ENCODE measurements at regions not wholly inside any gene's neighbourhood (a gene's known extent, or its start where the extent isn't known, plus 50 kb on each side); places are given as distances from the start of the nearest gene placed in this dataset.

DNA sequence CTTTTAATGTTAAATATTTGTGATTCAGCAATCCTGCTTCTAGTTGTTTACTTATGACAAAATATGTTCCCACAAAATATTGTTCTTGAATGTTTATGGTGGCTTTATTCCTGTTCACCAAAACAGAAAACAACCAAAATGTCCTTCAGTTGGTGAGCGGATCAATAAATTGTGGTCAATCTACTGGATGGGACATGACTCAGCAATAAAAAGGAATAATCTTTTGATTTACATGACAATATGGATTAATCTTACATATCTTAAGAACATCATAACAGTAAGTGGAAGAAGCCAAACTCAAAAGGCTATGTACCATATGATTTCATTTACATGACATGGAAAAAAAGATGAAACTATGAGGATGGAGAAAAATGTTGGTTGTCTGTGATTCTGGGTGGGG, 691.3 kb upstream of the GHITM start:
- TF ChIP-seq, protein P1, sequence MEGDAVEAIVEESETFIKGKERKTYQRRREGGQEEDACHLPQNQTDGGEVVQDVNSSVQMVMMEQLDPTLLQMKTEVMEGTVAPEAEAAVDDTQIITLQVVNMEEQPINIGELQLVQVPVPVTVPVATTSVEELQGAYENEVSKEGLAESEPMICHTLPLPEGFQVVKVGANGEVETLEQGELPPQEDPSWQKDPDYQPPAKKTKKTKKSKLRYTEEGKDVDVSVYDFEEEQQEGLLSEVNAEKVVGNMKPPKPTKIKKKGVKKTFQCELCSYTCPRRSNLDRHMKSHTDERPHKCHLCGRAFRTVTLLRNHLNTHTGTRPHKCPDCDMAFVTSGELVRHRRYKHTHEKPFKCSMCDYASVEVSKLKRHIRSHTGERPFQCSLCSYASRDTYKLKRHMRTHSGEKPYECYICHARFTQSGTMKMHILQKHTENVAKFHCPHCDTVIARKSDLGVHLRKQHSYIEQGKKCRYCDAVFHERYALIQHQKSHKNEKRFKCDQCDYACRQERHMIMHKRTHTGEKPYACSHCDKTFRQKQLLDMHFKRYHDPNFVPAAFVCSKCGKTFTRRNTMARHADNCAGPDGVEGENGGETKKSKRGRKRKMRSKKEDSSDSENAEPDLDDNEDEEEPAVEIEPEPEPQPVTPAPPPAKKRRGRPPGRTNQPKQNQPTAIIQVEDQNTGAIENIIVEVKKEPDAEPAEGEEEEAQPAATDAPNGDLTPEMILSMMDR (IDR thresholded peaks at IDR 0.05): no peak
- TF ChIP-seq POLR2A (IDR thresholded peaks at IDR 0.05): no peak

All from thyroid gland (tissue), 4 donors.